ENCODE measurements at regions not wholly inside any gene's neighbourhood (a gene's known extent, or its start where the extent isn't known, plus 50 kb on each side); places are given as distances from the start of the nearest gene placed in this dataset.

DNA sequence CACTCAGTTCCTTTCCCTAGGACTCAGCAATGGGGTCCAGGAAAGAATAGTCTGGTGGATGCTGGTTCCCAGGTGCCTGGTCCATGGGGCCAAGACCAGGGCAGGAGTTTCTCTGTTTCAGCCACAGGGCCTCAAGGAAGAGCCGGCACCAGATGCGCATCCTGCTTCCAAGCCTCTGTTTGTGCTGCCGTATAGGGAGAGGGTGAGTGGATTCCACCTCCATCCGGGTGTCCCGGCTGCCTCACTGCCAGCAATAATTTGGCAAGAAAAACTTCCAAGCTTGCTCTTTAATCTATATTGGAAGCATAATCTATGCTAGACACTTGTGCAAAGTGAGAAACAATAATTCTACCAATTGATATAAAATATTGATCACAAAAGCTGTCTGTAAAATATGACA lies 261.2 kb upstream of the HS6ST1 start:
- H3K36me3 Mint-ChIP-seq (ENCODE audit: insufficient read depth), result no peaks in the 10 kb centered on the region
- no peak overlapping the region for H3K4me3 Mint-ChIP-seq (ENCODE audit: low read depth)
- DNase-seq (ENCODE audit: low spot score, unreplicated experiment), result no peak
- no peaks in the 10 kb centered on the region for H3K4me1 Mint-ChIP-seq (ENCODE audit: low read depth)
- no peak for TF ChIP-seq CTCF (IDR thresholded peaks at IDR 0.05; ENCODE audit: unreplicated experiment)
- no peak overlapping the region for H3K27ac Mint-ChIP-seq
- H3K9me3 Mint-ChIP-seq (ENCODE audit: low read depth), result peaks cover 2% of the 10 kb centered on the region
- H3K27me3 Mint-ChIP-seq, result peaks cover 7% of the 10 kb centered on the region

- DNase-seq (ENCODE audit: low spot score, unreplicated experiment), result no peak
- TF ChIP-seq CTCF (IDR thresholded peaks at IDR 0.05; ENCODE audit: unreplicated experiment), result no peak
- H3K27ac Mint-ChIP-seq, result no peak overlapping the region
- no peaks in the 10 kb centered on the region for H3K36me3 Mint-ChIP-seq (ENCODE audit: insufficient read depth)
- H3K4me1 Mint-ChIP-seq (ENCODE audit: low read depth), result no peaks in the 10 kb centered on the region
- peaks cover 2% of the 10 kb centered on the region for H3K9me3 Mint-ChIP-seq (ENCODE audit: low read depth)
- no peak overlapping the region for H3K4me3 Mint-ChIP-seq (ENCODE audit: low read depth)
- peaks cover 5% of the 10 kb centered on the region for H3K27me3 Mint-ChIP-seq
These were observed 262.6 kb upstream of the HS6ST1 start for GRCh38 chr2:128580988-128581848.

- TF ChIP-seq CTCF (IDR thresholded peaks at IDR 0.05; ENCODE audit: unreplicated experiment), result no peak
- Mint-ChIP-seq H3K9me3 (ENCODE audit: low read depth) (peaks cover 2% of the 10 kb centered on the region), H3K36me3 (ENCODE audit: insufficient read depth) (no peaks in the 10 kb centered on the region), H3K4me3 (ENCODE audit: low read depth) (no peak overlapping the region), H3K27me3 (peaks cover 5% of the 10 kb centered on the region), H3K27ac (no peak overlapping the region), H3K4me1 (ENCODE audit: low read depth) (no peaks in the 10 kb centered on the region)
- DNase-seq (ENCODE audit: low spot score, unreplicated experiment), result no peak
These were observed 263.2 kb upstream of the HS6ST1 start for GRCh38 chr2:128581849-128582244.

DNA sequence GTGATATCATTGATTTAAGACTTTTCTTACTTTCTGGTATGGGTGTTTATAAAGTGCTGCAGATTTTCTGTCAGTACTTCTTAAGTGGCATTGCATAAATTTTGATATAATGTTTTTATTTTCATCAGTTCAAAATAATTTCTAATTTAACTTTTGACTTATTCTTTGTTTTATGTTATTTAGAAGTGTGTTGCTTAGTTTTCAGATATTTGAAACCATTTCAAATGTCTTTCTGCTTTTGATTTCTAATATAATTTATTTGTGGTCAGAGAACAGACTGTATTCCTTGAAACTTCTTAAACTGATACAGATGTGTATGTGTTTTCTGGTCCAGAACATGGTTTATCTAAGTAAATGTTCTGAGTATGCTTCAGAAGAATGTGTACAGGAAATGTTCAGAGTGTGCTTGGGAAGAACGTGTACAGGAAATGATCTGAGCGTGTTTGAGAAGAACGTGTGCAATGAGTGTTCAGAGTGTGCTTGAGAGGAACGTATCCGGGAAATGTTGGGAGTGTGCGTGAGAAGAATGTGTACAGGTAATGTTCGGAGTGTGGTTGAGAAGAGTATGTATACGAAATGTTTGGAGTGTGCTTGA lies 265.7 kb upstream of the HS6ST1 start:
- H3K9me3 Mint-ChIP-seq (ENCODE audit: low read depth), result peaks cover 2% of the 10 kb centered on the region
- H3K36me3 Mint-ChIP-seq (ENCODE audit: insufficient read depth), result no peaks in the 10 kb centered on the region
- H3K4me3 Mint-ChIP-seq (ENCODE audit: low read depth), result no peak overlapping the region
- H3K4me1 Mint-ChIP-seq (ENCODE audit: low read depth), result no peaks in the 10 kb centered on the region
- no peak for TF ChIP-seq CTCF (IDR thresholded peaks at IDR 0.05; ENCODE audit: unreplicated experiment)
- H3K27me3 Mint-ChIP-seq, result peaks cover 8% of the 10 kb centered on the region
- H3K27ac Mint-ChIP-seq, result no peak overlapping the region
- DNase-seq (ENCODE audit: low spot score, unreplicated experiment), result no peak

DNA sequence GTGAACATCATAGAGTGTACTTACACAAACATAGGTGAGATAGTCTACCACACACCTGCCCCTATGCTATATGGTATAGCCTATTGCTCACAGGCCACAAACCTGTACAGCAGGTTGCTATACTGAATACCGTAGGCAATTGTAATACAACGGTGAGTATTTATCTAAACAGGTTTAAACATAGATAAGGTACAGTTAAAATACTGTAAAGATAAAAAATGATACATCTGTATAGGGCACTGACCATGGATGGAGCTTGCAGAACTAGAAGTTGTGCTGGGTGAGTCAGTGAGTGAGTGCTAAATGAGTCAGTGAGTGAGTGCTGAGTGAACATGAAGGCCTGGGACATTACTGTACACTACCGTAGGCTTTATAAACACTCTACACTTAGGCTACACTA lies 267.0 kb upstream of the HS6ST1 start:
- H3K27ac Mint-ChIP-seq, result no peak overlapping the region
- TF ChIP-seq CTCF (IDR thresholded peaks at IDR 0.05; ENCODE audit: unreplicated experiment), result no peak
- H3K27me3 Mint-ChIP-seq, result peaks cover 19% of the 10 kb centered on the region
- peaks cover 2% of the 10 kb centered on the region for H3K9me3 Mint-ChIP-seq (ENCODE audit: low read depth)
- DNase-seq (ENCODE audit: low spot score, unreplicated experiment), result no peak
- H3K4me1 Mint-ChIP-seq (ENCODE audit: low read depth), result no peaks in the 10 kb centered on the region
- H3K36me3 Mint-ChIP-seq (ENCODE audit: insufficient read depth), result no peaks in the 10 kb centered on the region
- no peak overlapping the region for H3K4me3 Mint-ChIP-seq (ENCODE audit: low read depth)
